Natural killer cell treated with Interleukin-12 subunit alpha and Interleukin-12 subunit beta and Interleukin-15 and Interleukin-18, amount 100 ng/mL, for 72 hours (primary cell): ENCODE measurements at regions not wholly inside any gene's neighbourhood (a gene's known extent, or its start where the extent isn't known, plus 50 kb on each side); places are given as distances from the start of the nearest gene placed in this dataset.
A peak's percentile ranks its signal among the peaks of the same experiment; 100 is the strongest.

ENCODE experiments used
- ATAC-seq, 2 donors: fragments of 150-1000 bp; cut with Tn5 transposase in 1 of 2; sonication (Bioruptor Pico), chemical (Tn5 transposase) in 1 of 2; 2 replicates each; pipeline ENCODE4 v1.10.0; 2021
- DNase-seq: peaks from one replicate; pipeline ENCODE4 v3.0.0; 2022; ENCODE audit warnings: low spot score
- H3K27ac Mint-ChIP-seq, 2 donors: 1 replicate in 1 of 2; 2 replicates in 1 of 2; pipeline ENCODE4 v1.8.0; 2022; ENCODE audit warnings: mixed read lengths in 2 of 2, mild to moderate bottlenecking in 1 of 2, moderate library complexity in 1 of 2
- H3K27me3 Mint-ChIP-seq, 2 donors: 1 replicate in 1 of 2; 2 replicates in 1 of 2; pipeline ENCODE4 v1.8.0; 2022; ENCODE audit warnings: mixed read lengths in 2 of 2
- H3K36me3 Mint-ChIP-seq: one replicate; pipeline ENCODE4 v1.8.0; 2022; ENCODE audit warnings: mixed read lengths
- H3K4me1 Mint-ChIP-seq, 2 donors: 1 replicate in 1 of 2; 2 replicates in 1 of 2; pipeline ENCODE4 v1.8.0; 2022; ENCODE audit warnings: low read depth in 2 of 2, mixed read lengths in 2 of 2, mild to moderate bottlenecking in 1 of 2
- H3K4me3 Mint-ChIP-seq: one replicate; pipeline ENCODE4 v1.8.0; 2022; ENCODE audit warnings: mixed read lengths
- H3K9me3 Mint-ChIP-seq: 2 replicates; pipeline ENCODE4 v1.8.0; 2022; ENCODE audit warnings: mixed read lengths

- DNase-seq: no peak
- Mint-ChIP-seq H3K4me3 (no peak overlapping the region), H3K4me1 (peaks cover 13 to 15% of the 10 kb centered on the region in 2 donors), H3K9me3 (peaks cover 2% of the 10 kb centered on the region), H3K27me3 (no peaks in the 10 kb centered on the region), H3K36me3 (peaks cover 4% of the 10 kb centered on the region), H3K27ac (no peak overlapping the region)
- no peak for ATAC-seq
Measured at GRCh38 chr21:14706712-14707510, 160.8 kb upstream of the SAMSN1 start.

- no peaks in the 10 kb centered on the region for H3K9me3 Mint-ChIP-seq
Measured at GRCh38 chr21:14699433-14700407, 153.6 kb upstream of the SAMSN1 start.

GRCh38 chr21:14697769-14698168, 151.7 kb upstream of the SAMSN1 start:
- no peaks in the 10 kb centered on the region for H3K36me3 Mint-ChIP-seq
- ATAC-seq: no peak

More at GRCh38 chr21:14699433-14700407, 153.6 kb upstream of the SAMSN1 start:
- Mint-ChIP-seq H3K4me3 (no peak overlapping the region), H3K27me3 (no peaks in the 10 kb centered on the region), H3K36me3 (no peaks in the 10 kb centered on the region), H3K4me1 (no peaks in the 10 kb centered on the region), H3K27ac (no peak overlapping the region)
- DNase-seq (no peak), ATAC-seq (no peak)

GRCh38 chr21:14694817-14695216, 148.7 kb upstream of the SAMSN1 start:
- DNase-seq: no peak
- Mint-ChIP-seq H3K27me3 (peaks cover 0 to 15% of the 10 kb centered on the region in 2 donors), H3K27ac (no peak overlapping the region), H3K4me3 (no peak overlapping the region), H3K9me3 (peaks cover under 1% of the 10 kb centered on the region), H3K4me1 (peaks cover 12 to 13% of the 10 kb centered on the region in 2 donors), H3K36me3 (peaks cover 7% of the 10 kb centered on the region)
- ATAC-seq: no peak

More at GRCh38 chr21:14697769-14698168, 151.7 kb upstream of the SAMSN1 start:
- Mint-ChIP-seq H3K27me3 (no peaks in the 10 kb centered on the region), H3K4me1 (no peaks in the 10 kb centered on the region), H3K4me3 (no peak overlapping the region), H3K9me3 (no peaks in the 10 kb centered on the region), H3K27ac (no peak overlapping the region)
- DNase-seq: no peak

GRCh38 chr21:14693997-14694396, 147.9 kb upstream of the SAMSN1 start:
- no peak overlapping the region for H3K4me3 Mint-ChIP-seq
- H3K36me3 Mint-ChIP-seq: peaks cover 15% of the 10 kb centered on the region
- peaks cover 0 to 23% of the 10 kb centered on the region in 2 donors for H3K27me3 Mint-ChIP-seq
- peaks cover 6% of the 10 kb centered on the region for H3K9me3 Mint-ChIP-seq
- no peak overlapping the region for H3K27ac Mint-ChIP-seq
- no peak for DNase-seq
- no peak for ATAC-seq
- peaks cover 14 to 16% of the 10 kb centered on the region in 2 donors for H3K4me1 Mint-ChIP-seq

GRCh38 chr21:14691914-14692313, 145.8 kb upstream of the SAMSN1 start:
- H3K36me3 Mint-ChIP-seq: peaks cover 23% of the 10 kb centered on the region
- H3K27me3 Mint-ChIP-seq: peaks cover 0 to 26% of the 10 kb centered on the region in 2 donors
- ATAC-seq (no peak), DNase-seq (no peak)
- H3K27ac Mint-ChIP-seq: peak overlapping the region in 1 of 2 donors; percentile 72
- peaks cover 22 to 25% of the 10 kb centered on the region in 2 donors for H3K4me1 Mint-ChIP-seq
- H3K9me3 Mint-ChIP-seq: peaks cover 7% of the 10 kb centered on the region
- H3K4me3 Mint-ChIP-seq: no peak overlapping the region

- H3K9me3 Mint-ChIP-seq: peaks cover 7% of the 10 kb centered on the region
- H3K4me3 Mint-ChIP-seq: peak overlapping the region; percentile 8
- peaks cover 25 to 36% of the 10 kb centered on the region in 2 donors for H3K4me1 Mint-ChIP-seq
- ATAC-seq (peak; percentile 63 to 68), DNase-seq (no peak)
- peak overlapping the region in 1 of 2 donors; percentile 49 for H3K27ac Mint-ChIP-seq
- peaks cover 0 to 26% of the 10 kb centered on the region in 2 donors for H3K27me3 Mint-ChIP-seq
- peaks cover 23% of the 10 kb centered on the region for H3K36me3 Mint-ChIP-seq
Measured at GRCh38 chr21:14690886-14691285, 144.8 kb upstream of the SAMSN1 start.

- ATAC-seq (no peak), DNase-seq (no peak)
- Mint-ChIP-seq H3K36me3 (peaks cover 23% of the 10 kb centered on the region), H3K9me3 (peaks cover 7% of the 10 kb centered on the region), H3K4me3 (no peak overlapping the region), H3K27ac (peak overlapping the region in 1 of 2 donors; percentile 9), H3K4me1 (peaks cover 36 to 48% of the 10 kb centered on the region in 2 donors), H3K27me3 (peaks cover 0 to 26% of the 10 kb centered on the region in 2 donors)
Measured at GRCh38 chr21:14688936-14689335, 142.8 kb upstream of the SAMSN1 start.

GRCh38 chr21:14688412-14688811, 142.3 kb upstream of the SAMSN1 start:
- Mint-ChIP-seq H3K4me3 (no peak overlapping the region), H3K27me3 (peaks cover 0 to 26% of the 10 kb centered on the region in 2 donors), H3K4me1 (peaks cover 38 to 50% of the 10 kb centered on the region in 2 donors), H3K9me3 (peaks cover 7% of the 10 kb centered on the region), H3K27ac (peak overlapping the region in 1 of 2 donors; percentile 9), H3K36me3 (peaks cover 23% of the 10 kb centered on the region)
- no peak for ATAC-seq
- DNase-seq: no peak

GRCh38 chr21:14687268-14687625, 141.1 kb upstream of the SAMSN1 start:
- DNase-seq (no peak), ATAC-seq (peak; percentile 68)
- Mint-ChIP-seq H3K27ac (peak overlapping the region; percentile 42 to 57), H3K27me3 (peaks cover 0 to 26% of the 10 kb centered on the region in 2 donors), H3K36me3 (peaks cover 23% of the 10 kb centered on the region), H3K4me3 (peak overlapping the region; percentile 2), H3K4me1 (peaks cover 43 to 55% of the 10 kb centered on the region in 2 donors), H3K9me3 (peaks cover 7% of the 10 kb centered on the region)

- peak overlapping the region; percentile 42 to 57 for H3K27ac Mint-ChIP-seq
- peak overlapping the region; percentile 2 for H3K4me3 Mint-ChIP-seq
- peak; percentile 86 to 88 for ATAC-seq
- DNase-seq: no peak
- peaks cover 7% of the 10 kb centered on the region for H3K9me3 Mint-ChIP-seq
- H3K4me1 Mint-ChIP-seq: peaks cover 38 to 55% of the 10 kb centered on the region in 2 donors
- H3K36me3 Mint-ChIP-seq: peaks cover 23% of the 10 kb centered on the region
- H3K27me3 Mint-ChIP-seq: peaks cover 0 to 26% of the 10 kb centered on the region in 2 donors
Measured at GRCh38 chr21:14686466-14687267, 140.6 kb upstream of the SAMSN1 start.

GRCh38 chr21:14685568-14685967, 139.5 kb upstream of the SAMSN1 start:
- Mint-ChIP-seq H3K27ac (peak overlapping the region in 1 of 2 donors; percentile 38), H3K4me3 (no peak overlapping the region), H3K27me3 (peaks cover 0 to 19% of the 10 kb centered on the region in 2 donors), H3K4me1 (peaks cover 35 to 48% of the 10 kb centered on the region in 2 donors), H3K36me3 (peaks cover 20% of the 10 kb centered on the region), H3K9me3 (peaks cover 7% of the 10 kb centered on the region)
- DNase-seq (no peak), ATAC-seq (no peak)

GRCh38 chr21:14684071-14684470, 138.0 kb upstream of the SAMSN1 start:
- DNase-seq (no peak), ATAC-seq (no peak)
- Mint-ChIP-seq H3K9me3 (peaks cover 2% of the 10 kb centered on the region), H3K4me3 (no peak overlapping the region), H3K27me3 (peaks cover 0 to 4% of the 10 kb centered on the region in 2 donors), H3K36me3 (peaks cover 9% of the 10 kb centered on the region), H3K4me1 (peaks cover 30 to 41% of the 10 kb centered on the region in 2 donors), H3K27ac (no peak overlapping the region)
